ENCODE measurements at regions not wholly inside any gene's neighbourhood (a gene's known extent, or its start where the extent isn't known, plus 50 kb on each side); places are given as distances from the start of the nearest gene placed in this dataset.

- Histone ChIP-seq H3K4me1 (ENCODE audit: insufficient read depth, insufficient read length) (no peaks in the 10 kb centered on the region), H3K36me3 (ENCODE audit: insufficient read depth, insufficient read length, low read length) (no peaks in the 10 kb centered on the region)
- no peak for TF ChIP-seq YY1 (IDR thresholded peaks at IDR 0.05; ENCODE audit: insufficient read depth, insufficient read length)
- TF ChIP-seq ZNF274 (IDR thresholded peaks at IDR 0.05; ENCODE audit: low read depth, low read length) = no peak
- TF ChIP-seq SUZ12 (IDR thresholded peaks at IDR 0.05; ENCODE audit: extremely low read depth, insufficient read depth, insufficient read length) = no peak
These were observed 456.9 kb downstream of the TAF11L14 start for GRCh38 chr5:18091142-18091541.

GRCh38 chr5:18091758-18092157 is 457.5 kb downstream of the TAF11L14 start:
- no peaks in the 10 kb centered on the region for H3K9me3 ChIP-seq (ENCODE audit: insufficient read depth, low read length)
- DNase-seq (ENCODE audit: low read depth, low spot score) = no peak
- no peak overlapping the region for H3K4me3 ChIP-seq (ENCODE audit: insufficient read length, low read depth)

More at GRCh38 chr5:18091142-18091541, 456.9 kb downstream of the TAF11L14 start:
- Histone ChIP-seq H3K27me3 (ENCODE audit: insufficient read depth, insufficient read length) (no peaks in the 10 kb centered on the region), H3K4me3 (ENCODE audit: insufficient read length, low read depth) (no peak overlapping the region), H3K9ac (ENCODE audit: insufficient read length, low read depth) (no peak overlapping the region), H3K9me3 (ENCODE audit: insufficient read depth, low read length) (no peaks in the 10 kb centered on the region)
- no peak for DNase-seq (ENCODE audit: low read depth, low spot score)

GRCh38 chr5:18095061-18095460 is 460.8 kb downstream of the TAF11L14 start:
- Histone ChIP-seq H3K9me3 (ENCODE audit: insufficient read depth, low read length) (no peaks in the 10 kb centered on the region), H3K9ac (ENCODE audit: insufficient read length, low read depth) (no peak overlapping the region), H3K4me3 (ENCODE audit: insufficient read length, low read depth) (no peak overlapping the region), H3K36me3 (ENCODE audit: insufficient read depth, insufficient read length, low read length) (no peaks in the 10 kb centered on the region), H3K27me3 (ENCODE audit: insufficient read depth, insufficient read length) (no peaks in the 10 kb centered on the region), H3K4me1 (ENCODE audit: insufficient read depth, insufficient read length) (no peaks in the 10 kb centered on the region)
- TF ChIP-seq ZNF274 (IDR thresholded peaks at IDR 0.05; ENCODE audit: low read depth, low read length) (no peak), YY1 (IDR thresholded peaks at IDR 0.05; ENCODE audit: insufficient read depth, insufficient read length) (no peak)
- DNase-seq (ENCODE audit: low read depth, low spot score) = no peak

More at GRCh38 chr5:18091758-18092157, 457.5 kb downstream of the TAF11L14 start:
- TF ChIP-seq ZNF274 (IDR thresholded peaks at IDR 0.05; ENCODE audit: low read depth, low read length) (no peak), YY1 (IDR thresholded peaks at IDR 0.05; ENCODE audit: insufficient read depth, insufficient read length) (no peak), SUZ12 (IDR thresholded peaks at IDR 0.05; ENCODE audit: extremely low read depth, insufficient read depth, insufficient read length) (no peak)
- H3K4me1 ChIP-seq (ENCODE audit: insufficient read depth, insufficient read length) = no peaks in the 10 kb centered on the region
- H3K36me3 ChIP-seq (ENCODE audit: insufficient read depth, insufficient read length, low read length) = no peaks in the 10 kb centered on the region
- H3K9ac ChIP-seq (ENCODE audit: insufficient read length, low read depth) = no peak overlapping the region
- no peaks in the 10 kb centered on the region for H3K27me3 ChIP-seq (ENCODE audit: insufficient read depth, insufficient read length)

- H3K4me3 ChIP-seq (ENCODE audit: insufficient read length, low read depth) = no peak overlapping the region
- no peaks in the 10 kb centered on the region for H3K27me3 ChIP-seq (ENCODE audit: insufficient read depth, insufficient read length)
- no peaks in the 10 kb centered on the region for H3K4me1 ChIP-seq (ENCODE audit: insufficient read depth, insufficient read length)
- no peaks in the 10 kb centered on the region for H3K9me3 ChIP-seq (ENCODE audit: insufficient read depth, low read length)
- no peak for TF ChIP-seq ZNF274 (IDR thresholded peaks at IDR 0.05; ENCODE audit: low read depth, low read length)
- TF ChIP-seq YY1 (IDR thresholded peaks at IDR 0.05; ENCODE audit: insufficient read depth, insufficient read length) = no peak
- TF ChIP-seq SUZ12 (IDR thresholded peaks at IDR 0.05; ENCODE audit: extremely low read depth, insufficient read depth, insufficient read length) = no peak
- no peaks in the 10 kb centered on the region for H3K36me3 ChIP-seq (ENCODE audit: insufficient read depth, insufficient read length, low read length)
- DNase-seq (ENCODE audit: low read depth, low spot score) = no peak
- H3K9ac ChIP-seq (ENCODE audit: insufficient read length, low read depth) = no peak overlapping the region
These were observed 463.6 kb downstream of the TAF11L14 start for GRCh38 chr5:18097817-18098216.

- H3K27me3 ChIP-seq (ENCODE audit: insufficient read depth, insufficient read length) = no peaks in the 10 kb centered on the region
- DNase-seq (ENCODE audit: low read depth, low spot score) = no peak
- H3K9ac ChIP-seq (ENCODE audit: insufficient read length, low read depth) = no peak overlapping the region
- no peaks in the 10 kb centered on the region for H3K36me3 ChIP-seq (ENCODE audit: insufficient read depth, insufficient read length, low read length)
- H3K4me1 ChIP-seq (ENCODE audit: insufficient read depth, insufficient read length) = no peaks in the 10 kb centered on the region
- no peak overlapping the region for H3K4me3 ChIP-seq (ENCODE audit: insufficient read length, low read depth)
- H3K9me3 ChIP-seq (ENCODE audit: insufficient read depth, low read length) = no peaks in the 10 kb centered on the region
- TF ChIP-seq ZNF274 (IDR thresholded peaks at IDR 0.05; ENCODE audit: low read depth, low read length) (no peak), SUZ12 (IDR thresholded peaks at IDR 0.05; ENCODE audit: extremely low read depth, insufficient read depth, insufficient read length) (no peak), YY1 (IDR thresholded peaks at IDR 0.05; ENCODE audit: insufficient read depth, insufficient read length) (no peak)
These were observed 464.4 kb downstream of the TAF11L14 start for GRCh38 chr5:18098691-18099090.

- no peak for TF ChIP-seq ZNF274 (IDR thresholded peaks at IDR 0.05; ENCODE audit: low read depth, low read length)
- no peak for TF ChIP-seq SUZ12 (IDR thresholded peaks at IDR 0.05; ENCODE audit: extremely low read depth, insufficient read depth, insufficient read length)
- TF ChIP-seq YY1 (IDR thresholded peaks at IDR 0.05; ENCODE audit: insufficient read depth, insufficient read length) = no peak
- no peaks in the 10 kb centered on the region for H3K9me3 ChIP-seq (ENCODE audit: insufficient read depth, low read length)
- H3K36me3 ChIP-seq (ENCODE audit: insufficient read depth, insufficient read length, low read length) = no peaks in the 10 kb centered on the region
These were observed 465.0 kb downstream of the TAF11L14 start for GRCh38 chr5:18099261-18099660.

GRCh38 chr5:18101532-18101931 is 467.3 kb downstream of the TAF11L14 start:
- Histone ChIP-seq H3K4me3 (ENCODE audit: insufficient read length, low read depth) (no peak overlapping the region), H3K9ac (ENCODE audit: insufficient read length, low read depth) (no peak overlapping the region), H3K27me3 (ENCODE audit: insufficient read depth, insufficient read length) (no peaks in the 10 kb centered on the region), H3K36me3 (ENCODE audit: insufficient read depth, insufficient read length, low read length) (no peaks in the 10 kb centered on the region), H3K4me1 (ENCODE audit: insufficient read depth, insufficient read length) (no peaks in the 10 kb centered on the region), H3K9me3 (ENCODE audit: insufficient read depth, low read length) (no peaks in the 10 kb centered on the region)
- DNase-seq (ENCODE audit: low read depth, low spot score) = no peak
- no peak for TF ChIP-seq ZNF274 (IDR thresholded peaks at IDR 0.05; ENCODE audit: low read depth, low read length)

More at GRCh38 chr5:18099261-18099660, 465.0 kb downstream of the TAF11L14 start:
- DNase-seq (ENCODE audit: low read depth, low spot score) = no peak
- H3K4me3 ChIP-seq (ENCODE audit: insufficient read length, low read depth) = no peak overlapping the region
- no peaks in the 10 kb centered on the region for H3K4me1 ChIP-seq (ENCODE audit: insufficient read depth, insufficient read length)
- no peak overlapping the region for H3K9ac ChIP-seq (ENCODE audit: insufficient read length, low read depth)
- H3K27me3 ChIP-seq (ENCODE audit: insufficient read depth, insufficient read length) = no peaks in the 10 kb centered on the region

GRCh38 chr5:18102733-18103132 is 468.5 kb downstream of the TAF11L14 start:
- no peak for DNase-seq (ENCODE audit: low read depth, low spot score)
- Histone ChIP-seq H3K27me3 (ENCODE audit: insufficient read depth, insufficient read length) (no peaks in the 10 kb centered on the region), H3K9me3 (ENCODE audit: insufficient read depth, low read length) (no peaks in the 10 kb centered on the region), H3K4me3 (ENCODE audit: insufficient read length, low read depth) (no peak overlapping the region), H3K9ac (ENCODE audit: insufficient read length, low read depth) (no peak overlapping the region), H3K4me1 (ENCODE audit: insufficient read depth, insufficient read length) (no peaks in the 10 kb centered on the region), H3K36me3 (ENCODE audit: insufficient read depth, insufficient read length, low read length) (no peaks in the 10 kb centered on the region)
- TF ChIP-seq YY1 (IDR thresholded peaks at IDR 0.05; ENCODE audit: insufficient read depth, insufficient read length) = no peak
- no peak for TF ChIP-seq SUZ12 (IDR thresholded peaks at IDR 0.05; ENCODE audit: extremely low read depth, insufficient read depth, insufficient read length)
- TF ChIP-seq ZNF274 (IDR thresholded peaks at IDR 0.05; ENCODE audit: low read depth, low read length) = no peak

Data from NT2/D1 (cell line).